ENCODE measurements at regions not wholly inside any gene's neighbourhood (a gene's known extent, or its start where the extent isn't known, plus 50 kb on each side); places are given as distances from the start of the nearest gene placed in this dataset.

DNA sequence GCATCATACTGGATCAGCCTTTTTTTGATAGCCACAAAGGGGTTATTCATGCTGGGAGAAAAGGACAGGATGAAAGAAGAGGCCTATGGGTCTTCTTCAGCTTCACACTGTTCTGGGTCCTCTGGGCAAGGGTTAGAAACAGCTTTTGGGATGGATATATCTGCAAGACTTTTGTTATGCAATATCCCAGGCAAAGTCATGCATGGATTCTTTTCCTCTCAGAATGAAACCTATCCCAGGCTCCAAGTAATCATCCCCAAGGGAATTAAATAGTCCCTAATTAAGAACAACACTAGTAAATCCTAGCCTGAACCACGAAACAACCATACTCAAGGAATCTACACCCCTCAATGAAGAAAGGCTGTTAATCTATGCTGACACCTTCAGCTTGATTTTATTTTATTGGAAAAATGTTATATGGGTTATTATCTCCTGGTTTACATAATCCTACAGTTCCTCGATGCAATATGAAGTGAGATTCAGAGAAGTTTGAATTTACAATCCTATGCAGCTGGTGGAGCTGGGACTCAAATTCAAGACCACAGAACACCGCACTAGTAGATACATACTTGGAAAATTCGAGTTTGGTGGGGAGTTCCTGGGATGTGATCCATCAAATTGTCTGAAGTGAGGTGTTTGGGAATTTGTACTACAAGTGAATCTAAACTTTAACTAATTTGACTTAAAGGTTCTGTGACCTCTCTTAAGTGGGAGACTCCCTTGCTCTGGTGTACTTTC is 338.6 kb downstream of the TBX15 start:
- TF ChIP-seq MYC (IDR thresholded peaks at IDR 0.05; ENCODE audit: low read depth, low read length) (no peak), POLR2A (IDR thresholded peaks at IDR 0.05; ENCODE audit: extremely low read depth, insufficient read length) (no peak)
- TF ChIP-seq, protein P1, sequence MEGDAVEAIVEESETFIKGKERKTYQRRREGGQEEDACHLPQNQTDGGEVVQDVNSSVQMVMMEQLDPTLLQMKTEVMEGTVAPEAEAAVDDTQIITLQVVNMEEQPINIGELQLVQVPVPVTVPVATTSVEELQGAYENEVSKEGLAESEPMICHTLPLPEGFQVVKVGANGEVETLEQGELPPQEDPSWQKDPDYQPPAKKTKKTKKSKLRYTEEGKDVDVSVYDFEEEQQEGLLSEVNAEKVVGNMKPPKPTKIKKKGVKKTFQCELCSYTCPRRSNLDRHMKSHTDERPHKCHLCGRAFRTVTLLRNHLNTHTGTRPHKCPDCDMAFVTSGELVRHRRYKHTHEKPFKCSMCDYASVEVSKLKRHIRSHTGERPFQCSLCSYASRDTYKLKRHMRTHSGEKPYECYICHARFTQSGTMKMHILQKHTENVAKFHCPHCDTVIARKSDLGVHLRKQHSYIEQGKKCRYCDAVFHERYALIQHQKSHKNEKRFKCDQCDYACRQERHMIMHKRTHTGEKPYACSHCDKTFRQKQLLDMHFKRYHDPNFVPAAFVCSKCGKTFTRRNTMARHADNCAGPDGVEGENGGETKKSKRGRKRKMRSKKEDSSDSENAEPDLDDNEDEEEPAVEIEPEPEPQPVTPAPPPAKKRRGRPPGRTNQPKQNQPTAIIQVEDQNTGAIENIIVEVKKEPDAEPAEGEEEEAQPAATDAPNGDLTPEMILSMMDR (IDR thresholded peaks at IDR 0.05; ENCODE audit: low read depth, low read length), result no peak
- TF ChIP-seq, protein P2, sequence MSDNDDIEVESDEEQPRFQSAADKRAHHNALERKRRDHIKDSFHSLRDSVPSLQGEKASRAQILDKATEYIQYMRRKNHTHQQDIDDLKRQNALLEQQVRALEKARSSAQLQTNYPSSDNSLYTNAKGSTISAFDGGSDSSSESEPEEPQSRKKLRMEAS (IDR thresholded peaks at IDR 0.05; ENCODE audit: low read depth, low read length), result no peak
- no peak for DNase-seq (ENCODE audit: low read depth)
- H3K4me3 ChIP-seq (ENCODE audit: low read depth, low read length), result no peak overlapping the region

DNA sequence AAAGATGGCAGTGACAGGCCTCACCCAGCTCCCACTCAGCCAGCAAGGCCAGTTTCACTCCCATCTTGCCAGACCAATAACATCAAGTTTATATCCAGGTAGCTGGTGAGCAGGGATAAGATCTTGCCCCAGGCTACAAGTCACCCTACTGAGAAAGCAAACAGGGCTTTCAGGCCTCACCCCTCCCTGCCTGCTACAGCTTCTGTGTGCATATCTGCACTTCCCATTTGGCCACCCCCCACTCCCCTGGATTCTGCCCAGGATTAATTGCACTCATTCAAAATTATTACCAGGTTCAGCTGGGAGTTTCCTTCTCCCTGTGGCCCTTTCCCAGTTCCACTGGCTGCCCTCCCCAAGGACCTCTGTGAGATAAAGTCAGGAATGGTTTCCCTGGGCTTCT is 352.1 kb downstream of the TBX15 start:
- DNase-seq (ENCODE audit: low read depth), result no peak
- TF ChIP-seq, protein P1 (IDR thresholded peaks at IDR 0.05; ENCODE audit: low read depth, low read length), result no peak
- TF ChIP-seq POLR2A (IDR thresholded peaks at IDR 0.05; ENCODE audit: extremely low read depth, insufficient read length) (no peak), MYC (IDR thresholded peaks at IDR 0.05; ENCODE audit: low read depth, low read length) (no peak)
- no peak overlapping the region for H3K4me3 ChIP-seq (ENCODE audit: low read depth, low read length)

DNA sequence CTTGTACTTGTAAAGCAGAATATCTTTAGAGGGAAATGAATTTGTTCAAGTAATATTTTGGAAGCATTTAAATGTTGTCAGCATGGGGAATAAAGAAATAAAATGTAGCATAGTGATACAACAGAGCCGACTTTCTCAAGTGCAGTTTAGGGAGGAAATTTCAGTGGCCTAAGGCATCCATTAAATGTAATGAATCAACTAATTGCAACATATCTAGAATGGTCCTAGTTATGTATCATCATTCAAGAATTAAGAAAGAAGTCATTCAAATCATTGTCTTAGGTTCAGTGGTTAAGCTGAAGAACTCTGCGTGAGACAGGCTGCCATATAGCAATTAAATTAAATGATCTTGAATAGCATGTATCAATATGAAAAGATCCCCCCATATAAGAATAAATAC is 360.7 kb downstream of the TBX15 start:
- H3K4me3 ChIP-seq (ENCODE audit: low read depth, low read length), result no peak overlapping the region
- TF ChIP-seq MYC (IDR thresholded peaks at IDR 0.05; ENCODE audit: low read depth, low read length) (no peak), POLR2A (IDR thresholded peaks at IDR 0.05; ENCODE audit: extremely low read depth, insufficient read length) (no peak)
- TF ChIP-seq, protein P2 (IDR thresholded peaks at IDR 0.05; ENCODE audit: low read depth, low read length), result no peak
- TF ChIP-seq, protein P1 (IDR thresholded peaks at IDR 0.05; ENCODE audit: low read depth, low read length), result no peak
- no peak for DNase-seq (ENCODE audit: low read depth)

DNA sequence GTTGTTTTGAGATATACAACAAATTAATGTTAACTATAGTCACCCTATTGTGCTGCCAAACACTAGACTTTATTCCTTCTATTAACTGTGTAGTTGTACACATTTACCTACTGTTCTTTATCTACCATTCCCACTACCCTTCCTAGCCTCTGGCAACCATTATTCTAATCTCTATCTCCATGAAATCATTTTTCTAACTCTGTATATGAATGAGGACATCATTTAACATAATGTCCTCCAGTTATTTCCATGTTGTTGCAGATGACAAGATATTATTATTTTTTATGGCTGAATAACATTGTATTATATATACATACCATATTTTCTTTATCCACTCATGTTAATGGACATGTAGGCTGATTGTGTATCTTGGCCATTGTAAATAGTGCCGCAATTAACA is 366.3 kb downstream of the TBX15 start:
- TF ChIP-seq, protein P1 (IDR thresholded peaks at IDR 0.05; ENCODE audit: low read depth, low read length), result no peak
- TF ChIP-seq POLR2A (IDR thresholded peaks at IDR 0.05; ENCODE audit: extremely low read depth, insufficient read length), result no peak
- no peak for TF ChIP-seq MYC (IDR thresholded peaks at IDR 0.05; ENCODE audit: low read depth, low read length)
- TF ChIP-seq, protein P2 (IDR thresholded peaks at IDR 0.05; ENCODE audit: low read depth, low read length), result no peak
- no peak for DNase-seq (ENCODE audit: low read depth)
- H3K4me3 ChIP-seq (ENCODE audit: low read depth, low read length), result no peak overlapping the region

DNA sequence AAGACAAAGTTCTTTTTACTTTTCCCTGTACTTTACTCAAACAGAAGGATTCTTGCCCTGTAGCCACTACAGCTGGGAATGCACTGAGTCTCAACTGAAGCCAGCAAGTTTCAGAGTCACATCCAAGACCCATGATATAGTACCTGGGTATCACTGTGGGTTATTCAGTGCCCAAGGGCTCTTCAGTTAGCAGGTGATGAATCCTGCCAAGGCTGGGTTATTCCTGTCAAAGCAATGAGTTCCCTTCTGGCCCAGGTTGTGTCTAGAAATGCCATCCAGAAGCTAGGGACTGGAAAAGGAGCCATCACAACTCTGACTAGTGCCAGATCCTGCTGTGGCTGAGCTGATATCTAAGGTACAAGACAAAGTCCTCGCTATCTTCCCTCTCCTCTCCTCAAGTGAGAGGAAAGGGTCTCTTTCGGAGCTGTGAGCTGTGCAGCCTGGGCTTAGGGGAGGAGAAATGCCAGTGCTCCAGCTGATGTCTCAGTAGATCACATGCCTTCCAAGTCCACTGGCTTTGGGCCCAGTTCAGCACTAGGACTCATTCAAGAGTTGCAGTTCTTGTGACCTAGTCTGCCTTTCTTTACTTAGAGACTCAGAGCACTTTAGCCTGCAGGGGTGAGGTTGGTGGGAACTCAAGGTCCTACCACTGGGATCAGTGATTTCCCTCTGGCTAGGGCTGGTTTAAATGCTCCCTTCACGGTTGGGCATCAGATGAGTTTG is 369.4 kb downstream of the TBX15 start:
- H3K4me3 ChIP-seq (ENCODE audit: low read depth, low read length), result no peak overlapping the region
- TF ChIP-seq MYC (IDR thresholded peaks at IDR 0.05; ENCODE audit: low read depth, low read length), result no peak
- TF ChIP-seq, protein P2 (IDR thresholded peaks at IDR 0.05; ENCODE audit: low read depth, low read length), result no peak
- TF ChIP-seq, protein P1 (IDR thresholded peaks at IDR 0.05; ENCODE audit: low read depth, low read length), result no peak
- TF ChIP-seq POLR2A (IDR thresholded peaks at IDR 0.05; ENCODE audit: extremely low read depth, insufficient read length), result no peak
- DNase-seq (ENCODE audit: low read depth), result no peak
